GM18909 (cell line): ENCODE measurements at regions not wholly inside any gene's neighbourhood (a gene's known extent, or its start where the extent isn't known, plus 50 kb on each side); places are given as distances from the start of the nearest gene placed in this dataset.

ENCODE experiments used
- ATAC-seq: cut with Tn5 transposase; IDR thresholded peaks from one replicate; pipeline ENCODE4 v1.9.1; 2021; ENCODE audit warnings: mild to moderate bottlenecking; ENCODE audit not compliant: unreplicated experiment, poor library complexity

DNA sequence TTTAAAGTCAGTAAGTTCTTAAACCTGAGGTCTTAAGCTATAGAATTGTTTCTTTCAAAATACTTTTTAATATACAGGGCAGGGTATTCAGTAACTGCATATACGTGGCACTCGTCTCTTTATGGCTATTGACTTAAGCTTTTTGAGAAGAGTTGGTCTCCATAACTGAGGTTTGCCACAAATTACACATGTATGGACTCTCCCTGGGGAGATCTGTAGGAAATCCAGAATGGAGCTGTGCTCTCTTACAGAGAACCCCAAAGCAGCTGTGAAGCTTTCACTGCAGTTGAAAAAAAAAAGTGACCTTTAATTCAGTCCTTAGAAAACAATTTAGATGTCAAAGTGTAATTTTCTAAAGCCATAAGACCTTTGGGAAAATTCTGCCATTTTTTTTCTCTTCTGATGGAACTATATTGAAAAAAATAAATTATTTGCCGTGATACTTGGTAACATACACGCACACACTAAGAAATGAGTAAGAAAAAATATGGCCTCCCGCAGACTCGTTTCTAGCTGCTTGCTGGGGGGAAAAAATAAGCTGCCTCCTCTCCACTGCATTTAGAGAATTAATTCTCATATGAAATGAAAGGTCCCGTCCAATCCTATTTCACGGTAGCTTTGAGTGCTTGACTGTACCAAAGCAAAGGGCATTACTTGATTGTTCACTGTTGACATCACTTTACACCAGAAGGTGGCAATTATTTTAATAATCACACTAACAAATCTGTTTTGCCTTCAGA is 159.4 kb upstream of the TENM3 start:
- no peak for ATAC-seq

DNA sequence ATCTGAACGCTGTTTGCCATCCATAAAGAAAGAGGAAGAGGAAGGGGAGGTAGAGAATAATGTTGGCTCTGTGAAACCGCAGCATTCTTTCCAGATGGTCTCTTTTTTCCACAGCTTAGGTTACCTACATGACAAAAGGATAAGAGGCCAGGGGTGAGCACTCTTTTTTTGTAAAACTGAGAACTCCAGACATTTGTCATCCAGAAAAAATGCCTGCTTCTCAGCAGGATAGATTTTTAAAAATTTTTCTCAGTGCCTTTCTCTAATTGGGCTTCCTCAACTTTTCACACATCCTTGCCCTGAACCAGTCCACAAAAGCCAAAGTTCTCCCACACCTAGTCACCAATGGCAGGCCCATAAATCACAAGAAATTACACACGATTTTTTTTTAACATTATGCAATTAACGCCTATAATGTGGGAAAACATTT is 158.1 kb upstream of the TENM3 start:
- ATAC-seq = no peak

DNA sequence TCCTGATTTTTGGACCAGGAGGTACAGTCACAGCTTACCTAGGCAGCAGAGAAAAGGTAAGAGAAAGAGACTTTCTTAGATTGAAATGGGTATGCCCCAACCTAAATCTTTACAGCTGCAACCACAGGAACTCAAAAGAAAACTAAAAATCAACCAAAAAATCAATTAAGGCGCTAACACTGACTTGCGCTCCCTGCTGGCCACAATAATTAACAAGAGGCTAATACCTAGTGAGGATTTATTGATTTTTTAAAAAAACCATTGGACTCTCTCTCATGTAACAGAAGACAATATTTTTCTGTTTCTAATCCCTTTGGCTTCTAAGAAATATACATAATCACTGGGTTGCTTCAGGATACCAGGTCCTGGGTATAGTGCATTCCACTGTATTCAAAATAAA is 153.9 kb upstream of the TENM3 start:
- ATAC-seq = no peak

DNA sequence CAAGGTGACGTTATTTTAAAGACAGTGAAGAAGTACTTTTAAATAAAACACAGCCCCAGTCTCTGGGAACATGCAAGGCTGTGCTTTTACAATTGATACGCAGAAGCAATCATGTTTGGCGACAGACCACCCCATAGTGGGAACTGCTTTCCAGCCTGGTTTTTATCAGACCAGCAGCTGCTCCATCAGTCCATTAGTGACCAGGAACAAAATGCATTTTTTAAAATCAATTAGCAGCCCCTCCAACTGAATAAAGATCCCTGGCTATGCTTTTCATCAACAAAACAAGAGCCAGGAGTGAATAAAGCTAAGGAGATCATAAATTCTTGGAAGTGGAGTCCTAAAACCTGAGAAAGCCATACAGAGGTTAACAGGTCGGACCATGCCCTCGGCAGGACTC is 153.0 kb upstream of the TENM3 start:
- no peak for ATAC-seq

DNA sequence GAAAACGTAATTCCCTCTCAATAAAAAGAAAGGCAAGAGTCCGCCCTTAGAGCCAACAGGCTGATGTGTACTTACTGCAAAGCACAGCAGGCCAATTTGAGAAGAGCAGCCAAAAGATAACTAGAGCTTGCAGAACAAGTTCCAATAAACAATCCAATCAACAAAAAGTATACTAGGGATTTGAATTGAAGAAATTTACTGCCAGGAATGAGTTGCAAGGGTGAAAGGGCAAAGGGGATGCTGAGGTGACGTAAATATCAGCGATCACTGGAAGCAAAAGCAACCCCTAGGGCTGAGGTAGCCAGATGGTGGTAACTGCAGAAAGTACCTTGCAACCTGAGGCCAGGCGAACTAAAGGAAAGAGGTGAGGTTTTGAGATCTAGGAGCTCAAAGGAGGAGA is 152.1 kb upstream of the TENM3 start:
- no peak for ATAC-seq

DNA sequence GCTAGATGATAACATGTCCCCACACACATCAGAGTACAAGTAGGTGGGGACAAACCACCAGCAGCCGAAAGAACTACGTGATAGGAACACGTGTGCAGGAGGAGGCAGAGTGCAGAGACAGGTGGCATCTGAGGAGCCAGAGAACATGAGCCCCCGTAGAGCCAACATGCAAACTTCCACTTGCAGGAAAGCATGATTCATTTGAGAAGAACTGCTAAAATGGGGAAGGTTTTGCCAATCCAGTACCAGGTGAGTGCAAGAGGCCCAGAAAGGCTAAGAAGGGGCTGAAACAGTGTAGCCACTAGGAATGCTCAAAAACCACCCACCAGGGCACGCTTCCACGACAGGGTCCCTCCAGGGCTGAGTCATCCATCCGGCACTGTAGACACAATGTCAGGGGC is 149.8 kb upstream of the TENM3 start:
- ATAC-seq = no peak

DNA sequence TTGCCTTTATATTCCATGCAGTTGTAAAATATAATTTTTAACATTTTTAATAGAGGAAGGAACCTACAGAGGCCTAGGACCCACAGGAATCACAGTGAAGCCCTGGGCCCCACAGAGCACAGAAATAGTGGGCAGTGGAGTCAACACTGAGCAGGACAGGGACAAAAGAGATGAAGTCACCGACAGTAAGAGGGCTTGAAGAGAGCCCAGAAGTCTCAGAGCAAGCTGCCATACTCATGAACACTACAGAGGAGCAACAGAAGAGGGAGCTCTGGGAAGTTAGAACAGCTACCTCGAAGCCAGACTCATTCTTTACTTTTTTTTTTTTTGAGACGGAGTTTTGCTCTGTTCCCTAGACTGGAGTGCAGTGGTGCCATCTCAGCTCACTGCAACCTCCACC is 149.3 kb upstream of the TENM3 start:
- no peak for ATAC-seq

DNA sequence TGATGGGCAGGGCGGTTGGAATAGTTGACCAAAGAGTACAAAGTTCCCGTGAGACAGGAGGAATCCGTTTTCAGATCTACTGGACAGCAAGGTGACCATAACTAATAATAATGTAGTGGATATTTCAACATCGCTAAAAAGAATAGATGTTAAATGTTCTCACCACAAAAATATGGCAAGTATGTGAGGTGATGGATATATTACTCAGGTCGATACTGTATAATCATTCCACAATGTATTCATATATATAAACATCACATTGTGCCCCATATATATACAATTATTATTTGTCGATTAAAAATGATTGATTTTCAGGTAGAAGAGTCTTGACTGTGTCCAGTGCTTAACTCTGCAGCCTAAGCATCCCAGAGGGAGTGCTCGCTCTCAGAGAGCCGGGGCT is 141.6 kb upstream of the TENM3 start:
- no peak for ATAC-seq

DNA sequence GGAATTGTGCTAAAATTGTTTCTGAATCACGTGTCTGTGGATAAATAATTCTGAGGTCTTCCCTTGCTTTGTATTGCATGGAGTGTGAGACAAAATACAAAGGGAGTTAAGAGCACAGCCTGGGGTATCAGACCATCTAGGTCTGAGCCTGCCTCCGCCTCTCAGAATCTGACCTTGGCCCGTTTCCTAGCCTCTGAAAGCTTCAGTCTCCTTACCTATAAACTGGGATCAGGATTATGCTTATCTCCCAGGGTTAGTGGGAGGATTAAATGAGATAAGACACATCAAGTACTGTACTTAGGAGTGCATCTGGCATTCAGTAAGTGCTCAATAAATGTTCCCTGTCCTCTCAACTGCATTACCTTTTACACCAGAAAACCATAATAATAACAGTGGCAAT is 140.6 kb upstream of the TENM3 start:
- no peak for ATAC-seq

DNA sequence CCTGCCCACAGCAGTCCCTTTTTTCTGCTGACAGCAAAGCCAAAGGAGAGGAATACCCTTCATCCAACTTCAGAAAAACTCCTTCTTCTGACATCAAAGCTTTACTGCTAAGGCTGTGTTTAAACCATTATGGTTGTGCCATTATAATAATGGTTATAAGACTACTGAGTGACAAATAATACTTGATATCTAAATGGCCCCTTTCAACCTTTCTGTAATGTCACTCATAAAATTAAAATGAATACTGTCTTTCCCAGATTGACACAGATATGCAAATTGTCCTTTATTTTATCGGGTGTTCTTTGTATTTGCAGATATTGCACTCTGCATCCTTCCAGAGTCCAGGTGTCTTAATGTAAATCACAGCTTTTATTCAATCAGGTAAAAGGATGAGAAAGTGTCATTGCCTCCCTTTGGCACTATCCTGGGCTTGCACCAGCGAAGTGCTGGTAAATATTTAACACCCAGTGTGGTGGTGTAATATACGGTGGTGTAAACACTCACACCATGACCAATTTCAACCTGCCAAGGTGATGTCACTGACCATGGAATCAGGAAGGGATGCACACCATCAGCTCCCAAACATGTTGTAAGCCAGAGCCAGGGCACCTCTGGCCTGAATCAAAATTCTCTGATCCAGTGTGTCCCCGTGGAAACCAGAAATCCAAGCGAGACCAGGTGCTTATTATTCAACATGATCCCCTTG is 139.4 kb upstream of the TENM3 start:
- no peak for ATAC-seq

DNA sequence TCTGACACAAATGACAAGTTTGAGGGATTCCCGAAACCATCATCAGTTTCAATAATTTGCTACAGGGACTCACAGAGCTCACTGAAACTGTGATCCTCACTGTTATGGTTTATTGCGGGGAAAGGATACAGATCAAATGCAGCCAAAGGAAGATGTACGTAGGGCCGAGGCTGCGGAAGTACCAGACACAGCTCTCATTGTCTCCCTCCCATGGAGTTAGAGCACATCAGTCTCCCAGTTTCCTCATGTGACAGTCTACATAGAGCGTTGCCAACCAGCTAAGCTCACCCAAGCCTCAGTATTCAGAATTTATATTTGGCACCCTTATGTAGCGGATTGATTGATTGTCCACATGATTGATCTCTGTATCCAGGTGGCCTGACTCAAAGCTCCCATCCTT is 137.8 kb upstream of the TENM3 start:
- no peak for ATAC-seq

DNA sequence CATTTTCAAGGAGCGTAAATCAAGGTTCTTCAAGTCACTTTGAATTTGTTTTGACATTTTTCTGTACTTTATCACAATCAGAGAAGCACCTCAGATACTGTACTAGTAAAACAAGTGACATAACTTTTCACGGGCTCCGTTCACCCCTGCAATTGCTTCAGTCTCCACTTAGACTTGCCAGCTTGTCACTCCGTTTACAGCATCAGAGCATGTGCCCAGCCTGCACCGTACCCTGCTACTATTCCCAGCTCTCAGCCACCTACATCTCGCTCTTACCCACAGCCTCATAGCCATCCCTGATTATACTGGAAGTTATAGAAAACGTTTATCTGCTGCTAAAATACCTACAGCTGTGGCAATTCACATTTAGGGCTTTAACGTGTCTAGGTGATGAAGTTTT is 135.3 kb upstream of the TENM3 start:
- no peak for ATAC-seq

DNA sequence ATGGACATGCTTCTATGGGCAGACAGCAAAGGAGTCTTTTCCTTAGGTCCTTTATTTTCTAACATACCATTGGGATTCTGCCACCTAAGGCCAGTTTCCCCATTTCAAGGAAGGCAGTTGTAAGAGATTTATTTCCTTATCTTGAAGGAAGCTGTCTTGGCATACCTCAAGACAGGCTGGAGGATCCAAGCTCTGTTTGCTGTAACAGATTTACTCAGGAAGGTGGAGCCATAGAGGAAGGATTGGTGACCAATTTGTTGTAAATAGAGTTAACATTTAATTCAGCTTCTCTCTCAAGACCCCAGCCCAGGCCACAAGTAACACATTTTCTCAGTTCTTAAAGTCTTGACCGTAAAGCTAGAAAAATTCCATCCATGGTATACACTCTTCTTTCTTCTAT is 131.6 kb upstream of the TENM3 start:
- no peak for ATAC-seq

DNA sequence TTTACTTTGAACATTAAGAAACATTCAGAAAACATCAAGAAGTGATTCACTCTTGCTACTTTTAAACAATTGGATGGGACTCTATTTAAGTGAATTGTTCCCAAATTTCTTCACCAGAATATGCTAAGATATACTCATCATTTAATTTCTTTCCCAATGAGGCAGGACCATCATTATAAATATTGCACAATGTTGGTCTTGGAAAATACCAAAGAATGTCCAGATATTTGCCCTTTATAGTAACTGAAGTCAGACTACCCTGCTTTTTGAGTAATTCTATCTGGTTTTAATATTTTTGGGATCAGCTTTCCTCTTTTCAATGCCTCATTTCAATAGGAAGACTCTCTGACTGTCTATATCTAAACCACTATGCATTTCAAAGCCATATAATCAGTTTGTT is 129.4 kb upstream of the TENM3 start:
- ATAC-seq = no peak

DNA sequence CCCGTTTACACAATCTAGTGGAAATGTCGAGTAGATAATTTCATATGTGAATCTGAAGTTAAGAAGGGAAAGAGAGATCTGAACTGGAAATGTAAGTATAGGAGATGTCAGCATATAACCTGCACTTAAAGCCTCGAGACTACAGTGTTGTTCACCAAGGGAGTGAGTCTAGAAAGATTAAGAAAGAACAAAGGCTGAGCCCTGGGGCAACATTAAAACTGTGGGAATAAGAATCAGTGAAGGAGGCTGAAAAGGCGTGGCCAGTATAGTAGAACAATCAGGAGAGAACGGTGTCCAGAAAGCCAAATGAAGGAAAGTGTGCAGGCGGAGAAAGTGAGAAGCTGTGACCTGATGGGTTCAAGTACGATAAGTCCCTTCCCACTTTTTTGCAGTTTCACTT is 118.8 kb upstream of the TENM3 start:
- no peak for ATAC-seq

DNA sequence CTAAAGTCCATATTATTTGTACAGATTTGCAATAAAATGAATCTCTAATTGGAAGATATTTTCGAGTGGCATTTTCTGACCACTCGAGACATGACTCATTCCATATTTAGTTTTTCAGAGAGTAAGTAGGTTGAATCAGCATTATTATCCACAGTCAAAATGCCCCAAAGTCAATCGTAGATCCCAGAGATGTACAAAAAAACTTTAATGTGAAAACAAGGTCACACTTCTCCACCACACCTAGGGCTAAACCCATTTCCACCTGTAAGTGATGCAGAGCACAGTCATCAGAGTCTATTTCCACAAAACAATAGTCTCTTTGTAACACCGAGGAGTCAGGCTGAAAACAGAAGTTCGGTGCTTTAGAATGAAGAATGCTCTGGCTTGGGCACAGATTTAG is 117.1 kb upstream of the TENM3 start:
- no peak for ATAC-seq

DNA sequence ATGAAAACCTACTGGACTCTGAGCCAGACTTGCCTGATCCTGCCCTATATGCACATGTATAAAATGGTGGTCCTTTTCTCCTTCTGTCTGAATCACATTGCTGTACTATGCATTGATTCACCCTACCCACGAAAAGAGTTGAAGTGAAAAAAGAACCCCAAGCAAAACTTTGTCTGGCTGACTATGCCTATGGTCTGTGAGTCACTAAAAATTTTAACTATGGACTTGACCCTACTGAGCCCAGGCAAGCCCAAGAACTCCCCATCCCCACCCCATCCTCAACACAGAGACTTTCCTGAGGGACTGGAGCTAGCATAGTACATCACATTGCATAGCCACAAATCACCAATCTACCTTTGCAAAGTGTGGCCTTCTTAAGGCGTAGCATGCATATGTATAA is 116.6 kb upstream of the TENM3 start:
- no peak for ATAC-seq

DNA sequence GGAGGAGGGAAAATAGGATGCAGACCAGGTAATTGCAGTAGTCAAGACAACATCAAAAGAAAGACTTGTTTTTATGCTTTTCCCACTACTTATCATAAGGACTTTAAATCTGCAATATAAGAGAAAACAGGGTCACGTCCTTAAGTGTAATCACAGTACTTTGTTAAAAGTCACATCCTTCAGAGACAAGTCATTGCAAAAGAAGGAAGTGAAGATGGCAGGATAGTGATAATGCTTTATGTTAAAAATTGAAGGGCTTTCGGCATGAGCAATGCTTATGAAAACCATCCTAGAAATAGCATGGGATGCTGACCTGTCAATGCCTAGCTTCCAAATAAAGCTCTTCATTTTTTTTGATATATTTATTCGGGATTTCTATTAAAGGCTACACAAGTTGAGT is 110.2 kb upstream of the TENM3 start:
- no peak for ATAC-seq

DNA sequence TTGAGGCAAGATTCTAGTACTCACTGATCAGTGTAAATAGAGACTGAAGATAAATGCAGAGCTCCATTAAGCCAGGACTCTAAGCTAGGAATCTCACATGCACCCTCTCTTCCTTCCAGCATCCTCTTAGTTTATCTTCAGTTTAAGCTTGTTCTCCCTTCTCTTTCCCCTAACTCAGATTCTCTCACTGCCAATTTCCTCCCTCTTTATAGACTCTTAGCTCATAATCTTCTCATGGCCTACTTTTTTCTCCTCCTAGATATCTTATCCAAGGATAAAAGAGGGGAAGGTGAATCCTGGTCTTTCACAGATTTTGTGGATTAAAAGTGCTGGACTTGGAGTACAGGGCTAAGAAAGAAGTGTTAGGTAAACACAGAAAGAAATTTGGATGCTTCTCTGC is 108.9 kb upstream of the TENM3 start:
- no peak for ATAC-seq

DNA sequence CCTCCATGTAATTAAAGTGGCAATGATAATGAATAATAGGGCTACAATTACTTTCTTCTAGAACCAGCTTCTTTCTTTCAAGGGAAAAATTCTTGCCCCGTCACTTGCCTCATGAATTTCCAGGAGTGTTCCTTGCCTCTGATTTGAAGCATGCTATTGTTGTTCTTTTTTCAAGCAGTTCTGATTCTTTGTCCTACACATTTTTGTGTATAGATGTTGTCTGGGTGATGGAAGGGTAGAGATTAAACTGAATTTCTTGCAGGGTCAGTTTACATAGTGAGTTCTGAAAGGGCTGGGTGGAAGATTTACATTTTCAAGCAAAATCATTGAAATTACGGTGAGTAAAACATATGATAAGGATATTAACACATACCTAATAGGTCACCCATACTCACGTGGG is 107.0 kb upstream of the TENM3 start:
- ATAC-seq = no peak

DNA sequence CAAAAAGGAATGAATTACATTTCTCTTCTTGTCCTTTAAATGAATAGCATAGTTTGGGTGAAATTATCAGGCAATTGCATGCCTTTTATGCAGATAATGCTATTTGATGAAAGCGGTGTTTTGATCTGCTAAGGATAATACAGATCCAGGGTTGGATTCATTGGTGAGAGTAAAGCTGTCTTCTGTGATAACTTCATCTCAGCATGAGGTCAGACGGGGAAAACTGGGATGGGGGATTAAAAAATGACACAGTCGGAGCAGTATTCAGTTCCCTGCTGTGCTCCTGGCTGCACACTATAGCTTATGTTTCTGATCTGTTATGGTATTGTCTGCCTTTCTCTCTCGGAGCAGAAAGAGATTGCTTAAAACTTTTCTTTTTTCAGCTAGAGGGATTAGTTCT is 105.9 kb upstream of the TENM3 start:
- no peak for ATAC-seq

DNA sequence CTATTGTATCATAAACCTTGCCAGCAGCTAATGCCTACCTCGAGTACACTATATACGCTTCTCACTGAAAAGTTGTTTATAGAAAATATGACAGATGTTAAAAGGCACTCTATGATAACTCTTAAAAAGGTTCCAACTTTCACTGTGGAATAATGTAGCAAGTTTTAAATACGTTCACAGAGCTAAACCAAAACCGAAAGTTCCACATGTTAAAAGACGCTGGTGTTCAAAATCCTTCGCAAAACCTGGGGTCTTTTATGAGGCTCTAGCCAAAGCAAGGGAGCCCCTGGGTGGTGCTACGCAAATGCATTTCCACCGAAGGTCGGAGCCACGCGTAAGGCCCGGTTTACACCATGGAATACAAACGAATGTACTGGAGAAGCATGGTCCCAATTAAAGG is 103.7 kb upstream of the TENM3 start:
- no peak for ATAC-seq
